Activated T-cell treated with anti-CD3 and anti-CD28 coated beads for 48 hours (primary cell): ENCODE measurements at regions not wholly inside any gene's neighbourhood (a gene's known extent, or its start where the extent isn't known, plus 50 kb on each side); places are given as distances from the start of the nearest gene placed in this dataset.
"Not testable (repeated sequence)": the region's sequence is repeated elsewhere in the genome, so short reads cannot be mapped to it uniquely, and the experiment has no call there.

Experiments
- DNase-seq: peaks from one replicate; pipeline ENCODE4 v3.0.0-alpha.2; 2020; ENCODE audit warnings: low read depth

GRCh38 chr6:84581494-84582259 is 182.7 kb downstream of the TBX18 start:
- no peak for DNase-seq

DNA sequence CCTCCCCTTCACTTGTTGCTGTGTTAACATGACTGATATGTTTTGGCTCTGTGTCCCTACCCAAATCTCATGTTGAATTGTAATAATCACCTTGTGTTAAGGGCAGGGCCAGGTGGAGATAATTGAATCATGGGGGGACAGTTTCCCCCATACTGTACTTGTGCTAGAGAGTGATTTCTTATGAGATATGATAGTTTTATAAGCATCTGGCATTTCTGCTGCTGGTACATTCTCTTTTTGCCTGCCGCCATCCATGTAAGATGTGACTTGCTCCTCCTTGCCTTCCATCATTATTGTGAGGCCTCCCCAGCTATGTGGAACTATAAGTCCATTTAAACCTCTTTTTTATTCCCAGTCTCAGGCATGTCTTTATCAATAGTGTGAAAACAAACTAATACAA is 185.0 kb downstream of the TBX18 start:
- DNase-seq = no peak

GRCh38 chr6:84576029-84576428 is 188.4 kb downstream of the TBX18 start:
- DNase-seq = no peak

- no peak for DNase-seq
Observed at GRCh38 chr6:84575264-84575663, 189.1 kb downstream of the TBX18 start.

- DNase-seq = no peak
Observed at GRCh38 chr6:84569882-84570281, 194.5 kb downstream of the TBX18 start.

GRCh38 chr6:84568971-84569370 is 195.4 kb downstream of the TBX18 start:
- DNase-seq = no peak

DNA sequence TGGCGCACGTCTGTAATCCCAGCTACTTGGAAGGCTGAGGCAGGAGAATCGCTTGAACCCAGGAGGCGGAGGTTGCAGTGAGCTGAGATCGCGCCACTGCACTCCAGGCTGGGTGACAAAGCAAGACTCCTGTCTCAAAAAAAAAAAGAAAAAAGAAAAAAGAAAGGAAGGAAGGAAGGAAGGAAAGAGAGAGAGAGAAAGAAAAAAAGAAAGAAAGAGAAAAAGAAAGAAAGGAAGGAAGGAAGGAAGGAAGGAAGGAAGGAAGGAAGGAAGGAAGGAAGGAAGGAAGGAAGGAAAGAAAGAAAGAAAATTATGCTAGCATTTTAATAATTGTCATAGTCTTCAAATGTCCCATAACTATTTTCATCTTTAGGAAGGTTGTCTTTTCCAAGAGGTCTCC is 198.7 kb downstream of the TBX18 start:
- not testable (repeated sequence) for DNase-seq

DNA sequence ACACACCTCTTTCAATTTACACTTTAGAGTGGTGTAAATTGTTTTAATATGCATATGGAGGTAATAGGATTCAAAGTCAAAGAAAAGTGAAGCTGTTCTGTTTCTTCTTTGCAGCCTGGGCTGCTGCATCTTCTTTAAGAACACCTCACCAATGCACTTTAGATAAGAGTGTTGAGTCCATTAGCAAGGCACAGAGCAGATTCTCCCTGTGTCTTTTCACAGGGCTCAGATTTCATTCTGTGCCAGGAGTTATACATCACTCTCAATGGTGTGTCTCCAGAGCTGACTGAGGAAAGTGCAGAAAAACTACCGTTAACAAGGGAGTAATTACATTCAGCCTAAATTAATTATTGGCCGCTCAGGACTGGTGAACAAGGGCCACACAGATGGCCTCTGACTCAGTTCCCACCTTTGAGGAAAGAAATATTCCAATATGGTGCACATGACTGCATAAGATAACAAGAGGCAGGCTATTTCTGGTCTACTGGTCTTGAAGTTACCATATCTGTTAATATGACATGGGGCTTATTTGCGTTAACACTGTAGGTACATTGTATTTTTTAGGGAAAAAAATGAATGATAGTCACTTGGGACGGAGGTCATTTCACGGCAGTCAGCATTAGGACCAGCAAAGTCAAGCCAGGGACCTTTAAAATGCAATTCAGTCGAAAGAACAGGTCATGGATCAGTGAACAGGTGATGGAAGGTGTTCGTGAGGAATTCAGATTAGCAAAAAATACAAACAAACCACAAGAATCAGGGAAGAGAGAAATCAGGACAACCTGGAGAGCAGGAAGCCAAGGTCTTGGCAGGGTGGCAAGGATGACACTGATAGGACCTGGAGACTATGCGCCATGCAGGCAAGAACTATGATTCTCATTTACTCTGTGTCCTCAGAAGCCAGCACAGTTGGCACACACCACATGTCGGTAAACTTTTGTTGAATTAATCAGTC is 203.7 kb downstream of the TBX18 start:
- no peak for DNase-seq

GRCh38 chr6:84556541-84557335 is 207.7 kb downstream of the TBX18 start:
- no peak for DNase-seq

- no peak for DNase-seq
Observed at GRCh38 chr6:84554706-84555105, 209.7 kb downstream of the TBX18 start.

- DNase-seq = no peak
Observed at GRCh38 chr6:84554074-84554473, 210.3 kb downstream of the TBX18 start.

DNA sequence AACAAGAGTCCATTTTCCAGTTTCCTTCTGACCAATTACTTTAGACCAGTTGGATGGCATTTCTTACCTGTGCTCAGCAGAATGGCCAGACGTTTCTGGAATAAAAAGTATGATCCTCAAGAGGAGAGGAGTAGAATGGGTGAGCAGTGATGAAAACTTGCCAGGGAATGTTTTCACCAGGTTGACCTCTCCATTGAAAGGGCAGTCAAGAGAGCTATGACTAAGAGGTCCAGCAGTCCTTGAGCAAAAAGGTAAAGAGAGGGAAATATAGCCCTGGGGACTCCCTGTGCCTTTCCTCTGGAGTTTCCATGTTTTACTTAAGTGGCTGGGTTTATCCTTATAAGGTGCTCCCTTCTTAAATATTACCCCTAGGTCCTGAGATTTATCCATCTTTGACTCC is 210.9 kb downstream of the TBX18 start:
- no peak for DNase-seq

DNA sequence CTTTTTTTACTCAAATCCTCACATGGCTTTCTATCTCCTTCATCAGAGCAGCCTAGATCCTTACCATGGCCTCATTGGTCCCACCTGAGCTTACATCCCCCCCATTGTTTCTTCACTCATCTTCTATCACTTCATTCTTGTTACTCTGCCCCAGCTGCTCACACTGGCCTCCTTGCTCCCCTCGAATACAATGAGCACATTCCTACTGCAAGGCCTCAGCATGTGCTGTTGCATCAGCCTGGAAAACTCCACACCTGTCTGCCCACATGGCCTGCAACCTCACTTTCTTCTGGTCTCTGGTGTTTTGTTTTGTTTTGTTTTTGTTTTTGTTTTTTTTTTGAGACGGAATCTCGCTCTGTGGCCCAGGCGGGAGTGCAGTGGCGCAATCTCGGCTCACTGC is 212.6 kb downstream of the TBX18 start:
- DNase-seq = no peak

DNA sequence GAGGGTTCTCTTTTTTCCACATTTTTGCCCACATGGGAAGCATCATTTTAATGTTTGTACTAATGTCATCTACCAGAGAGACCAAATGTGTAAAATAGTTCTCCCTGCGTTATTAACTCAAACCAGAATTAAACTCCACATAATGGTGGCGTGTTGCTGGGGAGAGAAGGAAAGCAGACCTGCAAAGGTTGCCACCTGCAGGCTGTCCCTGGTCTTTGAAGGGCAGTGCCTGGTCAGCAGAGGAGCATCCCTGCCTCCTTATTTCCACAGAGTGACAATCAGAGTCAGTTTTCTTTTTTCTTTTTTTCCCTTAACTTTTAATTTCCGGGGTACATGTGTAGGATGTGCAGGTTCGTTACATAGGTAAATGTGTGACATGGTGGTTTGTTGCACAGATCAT is 214.5 kb downstream of the TBX18 start:
- DNase-seq = no peak

DNA sequence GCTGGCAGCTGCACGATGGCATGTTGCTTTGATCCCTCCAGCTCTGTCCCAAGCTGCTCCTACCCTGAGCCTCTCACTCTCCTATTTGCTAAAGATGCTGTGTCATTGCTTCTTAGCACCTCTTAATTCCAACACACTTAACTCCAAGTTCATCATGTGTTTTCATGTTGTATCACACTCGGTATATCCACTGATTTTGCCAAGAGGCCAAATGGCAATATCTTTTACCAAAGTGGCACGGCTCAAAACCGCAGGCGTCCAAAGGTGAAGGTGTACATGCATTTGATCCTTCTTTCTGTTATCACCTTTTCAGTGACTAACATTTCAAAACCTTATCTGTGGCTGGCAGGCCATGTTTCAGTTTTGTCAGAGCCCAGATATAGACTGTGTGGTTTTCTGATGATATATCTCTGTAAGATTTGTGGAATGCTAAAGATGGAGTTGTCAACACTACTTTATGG is 217.0 kb downstream of the TBX18 start:
- DNase-seq = no peak

GRCh38 chr6:84546427-84546914 is 217.9 kb downstream of the TBX18 start:
- no peak for DNase-seq

DNA sequence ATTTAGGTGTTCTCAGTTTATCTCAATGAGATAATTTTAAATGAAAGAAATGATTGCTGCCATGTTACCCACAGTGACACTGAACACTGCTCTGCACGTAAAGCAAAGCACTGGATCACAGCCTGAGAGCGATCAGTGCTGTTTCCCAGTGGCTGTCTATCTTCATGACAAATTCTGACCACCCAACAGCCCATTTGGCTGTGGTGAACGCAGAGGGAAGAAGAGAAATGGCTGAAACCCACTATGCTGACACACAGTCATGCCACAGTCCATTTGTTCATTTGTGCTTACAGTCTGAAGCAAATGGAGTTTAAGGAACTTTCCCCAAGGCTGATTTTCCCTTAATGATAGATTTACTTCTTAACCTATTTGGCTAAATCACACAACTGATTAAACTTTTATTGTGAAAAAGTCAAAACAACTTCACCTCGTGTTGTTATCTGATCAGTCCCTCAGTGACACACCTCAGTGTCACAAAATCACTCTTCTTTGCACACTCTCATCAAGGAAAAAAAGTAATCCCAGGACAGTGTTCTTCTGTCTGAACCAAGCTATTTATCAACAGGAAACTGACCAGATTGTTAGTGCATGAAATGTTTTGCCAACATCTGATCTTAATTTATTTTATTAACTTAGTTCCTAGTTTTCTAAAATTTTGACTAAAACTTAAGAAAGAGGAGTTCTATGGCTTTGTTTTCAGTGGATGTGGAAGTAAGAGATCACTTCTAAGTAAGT is 225.1 kb downstream of the TBX18 start:
- no peak for DNase-seq

GRCh38 chr6:84536885-84537638 is 227.3 kb downstream of the TBX18 start:
- DNase-seq = no peak

GRCh38 chr6:84528201-84528600 is 236.2 kb downstream of the TBX18 start:
- no peak for DNase-seq

DNA sequence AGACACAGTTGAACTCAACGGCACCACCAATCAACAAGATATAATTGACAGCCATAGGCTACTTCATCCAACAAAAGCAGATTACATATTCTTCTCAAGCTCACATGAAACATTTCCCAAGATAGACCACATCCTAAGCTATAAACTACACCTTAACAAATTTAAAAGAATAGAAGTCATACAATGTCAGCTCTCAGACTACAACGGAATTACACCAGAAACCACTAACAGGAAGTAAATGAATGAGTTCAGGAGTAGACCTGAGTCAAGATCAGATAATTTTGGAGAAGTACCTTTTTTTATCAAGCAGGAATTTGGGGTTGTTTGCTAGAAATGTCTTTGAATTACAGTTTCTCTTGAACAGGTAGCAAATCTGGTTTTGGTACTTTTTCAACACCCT is 237.8 kb downstream of the TBX18 start:
- no peak for DNase-seq

DNA sequence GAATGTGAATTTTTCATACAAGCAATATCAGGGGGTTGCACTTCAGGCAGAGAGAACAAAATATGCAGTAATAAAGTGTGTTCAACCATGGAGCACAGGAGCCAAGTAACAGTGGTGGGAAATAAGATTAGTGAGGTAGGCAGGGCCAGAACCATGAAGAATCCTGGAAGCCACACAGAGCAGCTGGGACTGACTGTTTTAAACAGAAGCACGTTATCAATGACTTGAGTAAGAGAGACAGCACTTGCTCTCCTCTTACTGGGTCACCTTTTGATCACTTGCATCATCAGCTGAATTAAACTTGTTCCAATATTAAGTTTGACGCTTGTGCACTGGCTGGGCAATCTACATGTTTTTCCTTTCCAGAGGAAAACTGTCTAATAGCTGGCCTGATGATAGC is 238.5 kb downstream of the TBX18 start:
- no peak for DNase-seq
